ENCODE measurements at regions not wholly inside any gene's neighbourhood (a gene's known extent, or its start where the extent isn't known, plus 50 kb on each side); places are given as distances from the start of the nearest gene placed in this dataset.
"Not testable (repeated sequence)": the region's sequence is repeated elsewhere in the genome, so short reads cannot be mapped to it uniquely, and the experiment has no call there.

GRCh38 chr1:83151167-83151898 lies 847.6 kb downstream of the TTLL7 start:
- 54 to 61% (median 56%) methylated on average over 2 to 3 of the region's 3 CpGs for WGBS, 3 donors
- peak; percentile 29 to 56 (median 32) for DNase-seq
- intact Hi-C loops (cut with DNase I); H3K27me3 ChIP-seq; H3K9me3 ChIP-seq; H3K4me3 ChIP-seq; H3K27ac ChIP-seq; H3K36me3 ChIP-seq; H3K4me1 ChIP-seq (ENCODE audit: insufficient read depth): not testable (repeated sequence)

- H3K36me3 ChIP-seq; H3K9me3 ChIP-seq; intact Hi-C loops (cut with DNase I); H3K4me3 ChIP-seq; H3K27me3 ChIP-seq; DNase-seq; H3K4me1 ChIP-seq (ENCODE audit: insufficient read depth); H3K27ac ChIP-seq: not testable (repeated sequence)
- 53 to 72% (median 72%) methylated on average over 6 of the region's 6 CpGs for WGBS, 3 donors
These were observed 848.5 kb downstream of the TTLL7 start for GRCh38 chr1:83150479-83150878.

GRCh38 chr1:83145820-83146219 lies 853.1 kb downstream of the TTLL7 start:
- H3K27me3 ChIP-seq; intact Hi-C loops (cut with DNase I); H3K36me3 ChIP-seq; H3K9me3 ChIP-seq; H3K4me3 ChIP-seq; H3K27ac ChIP-seq; DNase-seq; H3K4me1 ChIP-seq (ENCODE audit: insufficient read depth): not testable (repeated sequence)
- WGBS, 3 donors, result 35 to 52% (median 47%) methylated on average over 1 to 2 of the region's 2 CpGs

DNA sequence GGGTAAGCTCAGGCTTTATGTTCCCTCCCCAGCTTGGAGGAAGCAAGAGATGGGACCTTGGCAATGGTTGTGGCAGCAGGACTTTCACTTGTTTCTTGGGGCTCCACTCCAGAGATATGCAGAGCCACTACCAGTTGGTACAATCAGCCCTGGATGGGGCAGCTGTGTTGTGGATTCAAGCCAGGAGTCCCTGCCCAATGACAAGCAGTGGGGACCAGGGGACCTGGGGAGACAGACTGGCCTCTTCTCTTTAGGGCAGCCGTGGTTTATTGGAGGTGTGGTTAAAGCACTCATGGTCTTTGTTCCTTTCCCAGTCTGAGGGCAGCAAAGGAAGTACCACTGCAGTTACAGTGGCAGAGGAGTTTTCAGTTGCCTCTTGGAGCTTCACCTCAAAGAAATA lies 856.1 kb downstream of the TTLL7 start:
- H3K4me1 ChIP-seq (ENCODE audit: insufficient read depth); H3K9me3 ChIP-seq; H3K36me3 ChIP-seq; H3K4me3 ChIP-seq; H3K27me3 ChIP-seq; intact Hi-C loops (cut with DNase I); H3K27ac ChIP-seq; DNase-seq: not testable (repeated sequence)
- WGBS, 3 donors, result 61 to 86% (median 82%) methylated on average over 1 of the region's 1 CpG

- H3K4me1 ChIP-seq (ENCODE audit: insufficient read depth); DNase-seq; intact Hi-C loops (cut with DNase I); H3K36me3 ChIP-seq; H3K4me3 ChIP-seq; H3K27ac ChIP-seq; H3K27me3 ChIP-seq; H3K9me3 ChIP-seq: not testable (repeated sequence)
- 81 to 95% (median 90%) methylated on average over 1 of the region's 1 CpG for WGBS, 3 donors
These were observed 863.3 kb downstream of the TTLL7 start for GRCh38 chr1:83135524-83136157.

DNA sequence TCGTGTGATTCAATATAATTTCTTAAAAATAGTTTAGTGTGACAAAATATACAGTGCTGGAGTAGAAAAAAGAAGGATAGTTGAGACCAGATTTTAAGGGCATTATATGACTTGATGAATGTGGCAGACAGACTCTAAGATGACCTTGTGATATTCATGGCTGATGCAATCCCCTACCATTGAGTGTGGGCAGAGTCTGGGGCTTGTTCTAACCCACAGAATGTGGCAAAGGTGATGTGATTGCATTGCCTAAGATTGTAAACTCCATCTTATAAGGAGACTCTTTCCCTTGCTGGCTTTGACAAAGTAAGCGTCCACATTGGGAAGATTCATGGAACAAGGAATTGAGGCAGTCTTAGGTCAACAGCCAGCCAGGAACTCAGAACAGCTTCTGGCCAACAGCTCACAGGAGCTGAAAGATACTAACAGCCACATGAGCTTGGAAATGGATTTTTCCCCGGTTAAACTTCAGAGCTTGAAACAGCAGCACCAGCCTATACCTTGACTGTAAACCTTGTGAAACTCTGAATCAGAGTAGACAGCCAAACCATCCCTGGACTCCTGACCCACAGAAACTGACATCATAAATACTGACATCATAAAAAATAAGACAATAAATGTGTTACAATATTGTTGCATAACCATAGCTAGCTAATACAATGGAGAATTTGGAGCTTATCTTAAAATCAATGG lies 864.5 kb downstream of the TTLL7 start:
- DNase-seq; intact Hi-C loops (cut with DNase I); H3K4me1 ChIP-seq (ENCODE audit: insufficient read depth); H3K9me3 ChIP-seq; H3K36me3 ChIP-seq; H3K4me3 ChIP-seq; H3K27ac ChIP-seq; H3K27me3 ChIP-seq: not testable (repeated sequence)
- 83 to 91% (median 86%) methylated on average over 1 to 2 of the region's 3 CpGs for WGBS, 3 donors

- H3K27ac ChIP-seq, result no peak overlapping the region
- WGBS, 3 donors, result 70 to 90% (median 79%) methylated on average over 1 of the region's 1 CpG
- H3K4me1 ChIP-seq (ENCODE audit: insufficient read depth), result no peaks in the 10 kb centered on the region
- no peaks in the 10 kb centered on the region for H3K27me3 ChIP-seq
- H3K9me3 ChIP-seq, result no peaks in the 10 kb centered on the region
- H3K36me3 ChIP-seq, result no peaks in the 10 kb centered on the region
- TF ChIP-seq, protein P1, sequence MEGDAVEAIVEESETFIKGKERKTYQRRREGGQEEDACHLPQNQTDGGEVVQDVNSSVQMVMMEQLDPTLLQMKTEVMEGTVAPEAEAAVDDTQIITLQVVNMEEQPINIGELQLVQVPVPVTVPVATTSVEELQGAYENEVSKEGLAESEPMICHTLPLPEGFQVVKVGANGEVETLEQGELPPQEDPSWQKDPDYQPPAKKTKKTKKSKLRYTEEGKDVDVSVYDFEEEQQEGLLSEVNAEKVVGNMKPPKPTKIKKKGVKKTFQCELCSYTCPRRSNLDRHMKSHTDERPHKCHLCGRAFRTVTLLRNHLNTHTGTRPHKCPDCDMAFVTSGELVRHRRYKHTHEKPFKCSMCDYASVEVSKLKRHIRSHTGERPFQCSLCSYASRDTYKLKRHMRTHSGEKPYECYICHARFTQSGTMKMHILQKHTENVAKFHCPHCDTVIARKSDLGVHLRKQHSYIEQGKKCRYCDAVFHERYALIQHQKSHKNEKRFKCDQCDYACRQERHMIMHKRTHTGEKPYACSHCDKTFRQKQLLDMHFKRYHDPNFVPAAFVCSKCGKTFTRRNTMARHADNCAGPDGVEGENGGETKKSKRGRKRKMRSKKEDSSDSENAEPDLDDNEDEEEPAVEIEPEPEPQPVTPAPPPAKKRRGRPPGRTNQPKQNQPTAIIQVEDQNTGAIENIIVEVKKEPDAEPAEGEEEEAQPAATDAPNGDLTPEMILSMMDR (IDR thresholded peaks at IDR 0.05), result no peak
- TF ChIP-seq POLR2A (IDR thresholded peaks at IDR 0.05), result no peak
- TF ChIP-seq EP300 (IDR thresholded peaks at IDR 0.05), result no peak
- intact Hi-C loops (cut with DNase I), result no loop called here
- no peak for DNase-seq
- no peak overlapping the region for H3K4me3 ChIP-seq
These were observed 867.3 kb downstream of the TTLL7 start for GRCh38 chr1:83131692-83131955.
